Spinal cord (tissue), 9 donors: ENCODE measurements at regions not wholly inside any gene's neighbourhood (a gene's known extent, or its start where the extent isn't known, plus 50 kb on each side); places are given as distances from the start of the nearest gene placed in this dataset.

ENCODE experiments used
- DNase-seq, 6 donors: peaks; one replicate each; pipeline versions ENCODE4 v3.0.0 to v3.0.0-alpha.2; 2013 to 2015; ENCODE audit warnings: low spot score in 6 of 6, low read depth in 4 of 6
- H3K27ac ChIP-seq: one replicate; pipeline ENCODE4 v1.5.1; 2013; ENCODE audit warnings: low read depth, low read length, control low read depth
- H3K27me3 ChIP-seq: one replicate; pipeline ENCODE4 v1.6.1; 2013; ENCODE audit warnings: low read length; ENCODE audit not compliant: control insufficient read depth, insufficient read depth
- H3K36me3 ChIP-seq: one replicate; pipeline ENCODE4 v1.6.1; 2013; ENCODE audit warnings: low read length; ENCODE audit not compliant: control insufficient read depth, insufficient read depth
- H3K4me1 ChIP-seq: one replicate; pipeline ENCODE4 v1.6.1; 2013; ENCODE audit warnings: low read length; ENCODE audit not compliant: control insufficient read depth, insufficient read depth
- H3K4me3 ChIP-seq: one replicate; pipeline ENCODE4 v1.5.1; 2013; ENCODE audit warnings: low read depth, low read length, control low read depth
- H3K9me3 ChIP-seq: one replicate; pipeline ENCODE4 v1.6.1; 2013; ENCODE audit warnings: low read length; ENCODE audit not compliant: control insufficient read depth, insufficient read depth
- WGBS: methylation state at CpG from one replicate; pipeline ENCODE4 v1.1.5; 2013; ENCODE audit warnings: missing lambda C conversion rate; ENCODE audit not compliant: insufficient coverage; 5-methylcytosine and 5-hydroxymethylcytosine counted together
- donor health status: healthy.

GRCh38 chr20:52267418-52267817 lies 75.8 kb upstream of the ZFP64 start:
- no peaks in the 10 kb centered on the region for H3K36me3 ChIP-seq
- no peaks in the 10 kb centered on the region for H3K4me1 ChIP-seq
- no peak overlapping the region for H3K27ac ChIP-seq
- DNase-seq: no peak
- no peaks in the 10 kb centered on the region for H3K27me3 ChIP-seq
- no peaks in the 10 kb centered on the region for H3K9me3 ChIP-seq
- no peak overlapping the region for H3K4me3 ChIP-seq

DNA sequence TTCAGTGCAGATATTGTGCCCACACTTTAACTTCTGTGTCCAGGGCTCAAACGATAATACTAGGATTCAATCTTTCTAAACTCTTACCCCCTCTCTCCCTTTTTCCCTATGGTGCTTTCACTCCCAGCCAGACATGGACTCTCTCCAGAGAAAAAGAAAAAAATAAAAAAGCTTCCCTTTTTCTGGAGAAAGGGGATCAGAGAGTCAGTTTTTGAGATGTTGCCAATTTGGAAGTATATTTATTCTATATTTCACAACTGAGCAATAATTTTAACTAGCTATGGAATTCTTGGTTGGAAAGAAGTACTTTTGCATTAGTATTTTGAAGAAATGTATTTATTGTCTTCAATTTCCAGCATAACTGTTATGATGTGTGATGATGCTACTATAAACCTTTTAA lies 72.2 kb upstream of the ZFP64 start:
- no peak for DNase-seq
- Histone ChIP-seq H3K36me3 (no peaks in the 10 kb centered on the region), H3K27ac (no peak overlapping the region), H3K4me1 (no peaks in the 10 kb centered on the region), H3K27me3 (no peaks in the 10 kb centered on the region), H3K4me3 (no peak overlapping the region), H3K9me3 (no peaks in the 10 kb centered on the region)
- no CpG with 5 or more reads among the region's 1 CpG for WGBS

- no peak for DNase-seq
- Histone ChIP-seq H3K36me3 (no peaks in the 10 kb centered on the region), H3K9me3 (no peaks in the 10 kb centered on the region), H3K4me3 (no peak overlapping the region), H3K27me3 (no peaks in the 10 kb centered on the region), H3K4me1 (no peaks in the 10 kb centered on the region), H3K27ac (no peak overlapping the region)
Observed at GRCh38 chr20:52261792-52262191, 70.2 kb upstream of the ZFP64 start.

DNA sequence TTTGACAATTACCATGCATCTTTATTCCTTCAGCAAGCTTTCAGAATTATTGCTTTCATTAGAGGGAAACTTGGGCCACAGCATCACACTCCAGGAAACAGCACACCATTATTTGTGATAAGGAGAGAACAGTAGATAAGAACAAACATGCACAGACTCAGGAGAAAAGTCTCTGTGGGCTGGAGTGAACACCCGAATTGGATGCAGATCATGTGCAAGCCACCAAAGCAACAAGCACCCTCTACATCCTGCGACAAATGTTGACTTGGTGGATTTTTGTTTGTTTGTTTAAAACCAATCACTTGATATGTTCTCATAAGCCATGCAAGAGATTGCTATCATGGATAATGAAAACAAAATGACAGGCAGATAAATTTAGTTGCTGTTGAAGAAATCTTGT lies 67.7 kb upstream of the ZFP64 start:
- no peaks in the 10 kb centered on the region for H3K36me3 ChIP-seq
- H3K4me1 ChIP-seq: no peaks in the 10 kb centered on the region
- no peaks in the 10 kb centered on the region for H3K27me3 ChIP-seq
- H3K4me3 ChIP-seq: no peak overlapping the region
- no CpG with 5 or more reads among the region's 2 CpGs for WGBS
- no peak overlapping the region for H3K27ac ChIP-seq
- DNase-seq: no peak
- H3K9me3 ChIP-seq: no peaks in the 10 kb centered on the region

DNA sequence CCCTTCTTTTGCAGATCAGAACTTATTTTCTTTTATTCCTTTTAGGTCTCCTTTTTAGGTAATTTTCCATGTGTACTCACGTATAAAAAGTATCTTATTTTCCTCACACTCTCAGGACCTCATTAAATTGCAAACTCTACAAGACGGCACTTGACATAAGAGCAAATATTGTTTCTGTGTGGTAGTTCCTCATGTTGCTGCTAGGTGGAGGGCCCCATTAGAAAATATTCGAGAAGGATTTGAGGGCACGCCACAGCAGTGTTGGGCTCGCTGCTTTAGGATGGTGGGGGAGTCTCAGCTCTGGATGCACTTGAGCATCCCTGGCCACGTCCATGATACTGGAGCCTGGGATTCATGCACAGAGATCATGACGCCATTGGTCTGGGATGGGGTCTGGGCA lies 64.9 kb upstream of the ZFP64 start:
- Histone ChIP-seq H3K9me3 (no peaks in the 10 kb centered on the region), H3K27ac (no peak overlapping the region), H3K4me1 (no peaks in the 10 kb centered on the region), H3K36me3 (no peaks in the 10 kb centered on the region), H3K4me3 (no peak overlapping the region), H3K27me3 (no peaks in the 10 kb centered on the region)
- no peak for DNase-seq
- 89% methylated on average over 5 of the region's 7 CpGs for WGBS

DNA sequence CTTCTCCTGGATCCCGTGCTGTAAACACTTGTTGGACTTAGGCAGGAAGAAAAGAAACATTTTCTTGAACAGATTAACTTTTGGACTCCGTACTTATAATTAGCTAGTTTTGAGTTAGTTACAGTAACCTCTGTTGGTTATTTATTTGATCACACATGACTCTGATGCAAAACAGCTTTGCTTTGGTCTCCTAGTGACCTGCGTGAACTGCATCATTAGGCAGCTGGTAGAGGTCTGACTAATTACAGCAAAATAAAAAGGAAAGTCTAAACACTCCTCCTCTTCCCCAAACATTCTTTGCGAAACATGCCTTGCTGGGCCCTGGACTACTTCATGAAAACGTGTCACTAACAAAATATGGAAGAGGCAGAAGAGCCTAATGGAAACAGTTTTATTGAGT lies 61.1 kb upstream of the ZFP64 start:
- Histone ChIP-seq H3K4me1 (no peaks in the 10 kb centered on the region), H3K9me3 (no peaks in the 10 kb centered on the region), H3K27me3 (no peaks in the 10 kb centered on the region), H3K4me3 (no peak overlapping the region), H3K36me3 (no peaks in the 10 kb centered on the region), H3K27ac (no peak overlapping the region)
- DNase-seq: no peak
- 100% methylated on average over 2 of the region's 5 CpGs for WGBS

DNA sequence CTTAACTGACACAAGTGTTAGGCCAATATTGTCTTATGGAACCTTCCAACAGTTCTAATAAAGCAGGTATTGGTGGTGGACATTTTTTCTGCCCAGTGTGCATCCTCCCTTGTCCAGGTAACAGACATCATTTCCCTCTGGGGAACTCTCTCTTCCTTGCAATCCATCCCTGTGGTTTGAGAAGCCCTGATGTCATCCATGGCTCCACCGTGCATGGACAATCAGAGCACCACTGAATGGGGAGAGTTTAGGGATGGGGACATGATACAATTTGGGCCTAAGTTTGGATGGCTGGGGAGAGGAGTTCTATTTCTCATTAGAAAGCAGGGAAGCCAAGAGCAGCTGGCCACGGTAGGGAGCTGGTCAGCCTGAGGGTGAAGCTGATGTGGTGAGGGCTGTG lies 60.2 kb upstream of the ZFP64 start:
- Histone ChIP-seq H3K4me3 (no peak overlapping the region), H3K4me1 (no peaks in the 10 kb centered on the region), H3K27me3 (no peaks in the 10 kb centered on the region), H3K36me3 (no peaks in the 10 kb centered on the region), H3K9me3 (no peaks in the 10 kb centered on the region), H3K27ac (no peak overlapping the region)
- WGBS: 89% methylated on average over 1 of the region's 2 CpGs
- no peak for DNase-seq

DNA sequence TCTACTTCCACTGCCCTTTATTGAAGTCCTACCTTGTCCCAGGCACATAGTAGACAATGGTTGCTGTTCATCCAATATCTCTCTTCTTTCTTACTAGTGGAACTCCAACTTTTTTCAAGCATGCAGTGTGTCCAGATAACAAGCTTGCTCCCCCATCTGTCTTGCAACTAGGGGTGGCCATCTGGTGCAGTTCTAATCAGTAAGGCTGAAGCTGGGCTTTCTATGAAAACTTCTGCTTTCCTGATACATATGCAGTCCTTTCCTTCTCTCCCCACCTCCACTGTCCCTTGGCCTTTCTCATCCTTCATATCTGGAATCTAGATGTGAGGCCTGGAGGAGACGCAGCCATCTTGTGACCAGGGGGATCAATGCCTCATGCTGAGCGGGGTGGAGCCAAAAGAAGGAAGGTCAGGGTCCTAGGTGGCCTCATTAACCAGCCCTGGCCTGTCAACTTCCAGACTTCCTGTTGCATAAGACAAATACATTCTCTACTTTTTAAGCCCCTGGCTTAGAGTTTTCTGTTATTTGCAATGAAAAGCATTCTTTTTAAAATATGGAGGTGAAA lies 59.6 kb upstream of the ZFP64 start:
- WGBS: 100% methylated on average over 1 of the region's 2 CpGs
- Histone ChIP-seq H3K4me1 (no peaks in the 10 kb centered on the region), H3K27ac (no peak overlapping the region), H3K9me3 (no peaks in the 10 kb centered on the region), H3K4me3 (no peak overlapping the region), H3K36me3 (no peaks in the 10 kb centered on the region), H3K27me3 (no peaks in the 10 kb centered on the region)
- DNase-seq: no peak

- no peak for DNase-seq
- no peaks in the 10 kb centered on the region for H3K4me1 ChIP-seq
- WGBS: 93% methylated on average over 3 of the region's 4 CpGs
- H3K27me3 ChIP-seq: no peaks in the 10 kb centered on the region
- H3K36me3 ChIP-seq: no peaks in the 10 kb centered on the region
- no peaks in the 10 kb centered on the region for H3K9me3 ChIP-seq
- no peak overlapping the region for H3K27ac ChIP-seq
- H3K4me3 ChIP-seq: no peak overlapping the region
Observed at GRCh38 chr20:52247548-52247947, 56.0 kb upstream of the ZFP64 start.

- no peak overlapping the region for H3K27ac ChIP-seq
- H3K27me3 ChIP-seq: no peaks in the 10 kb centered on the region
- DNase-seq: no peak
- no CpG with 5 or more reads among the region's 2 CpGs for WGBS
- no peaks in the 10 kb centered on the region for H3K9me3 ChIP-seq
- no peaks in the 10 kb centered on the region for H3K36me3 ChIP-seq
- no peaks in the 10 kb centered on the region for H3K4me1 ChIP-seq
- H3K4me3 ChIP-seq: no peak overlapping the region
Observed at GRCh38 chr20:52246366-52246765, 54.8 kb upstream of the ZFP64 start.
